K562 (cell line): ENCODE measurements at regions not wholly inside any gene's neighbourhood (a gene's known extent, or its start where the extent isn't known, plus 50 kb on each side); places are given as distances from the start of the nearest gene placed in this dataset.

Experiments used
- ATAC-seq: fragments of 200-7000 bp; cut with Tn5 transposase; 3 replicates; pipeline ENCODE4 v1.9.1; 2020; ENCODE audit warnings: moderate library complexity
- BruUV-seq: library from RNA; stranded (reverse); fragments of 400-500 nt; replicated peaks from 2 replicates; lab custom pipeline; 2021; lab: Mats Ljungman, UMichigan
- CTCF ChIA-PET: fragments of 300-600 bp; formaldehyde crosslinking; extraction: SDS; loops from one replicate; lab custom pipeline; 2021; ENCODE audit warnings: low intra/inter-chr PET ratio; lab: Yijun Ruan, JAX
- POLR2A ChIA-PET: fragments of 300-600, 350-650 bp; sonication (Branson Sonifier 250); formaldehyde crosslinking; extraction: SDS; loops from one replicate; lab custom pipeline; 2021; ENCODE audit warnings: antibody characterized with exemption, inconsistent platforms; lab: Yijun Ruan, JAX
- DNase-seq, 4 experiments: peaks; one replicate each; pipeline versions ENCODE4 v3.0.0 to v3.0.0-alpha.2; 2011 to 2018; ENCODE audit warnings: low spot score in 3 of 4, mixed read lengths in 3 of 4; ENCODE audit errors: extremely low read depth in 1 of 4
- FAIRE-seq: peaks from 2 replicates; lab custom pipeline; 2011; peaks lifted over from hg19 to GRCh38; lab: Jason Lieb, UNC
- H2AFZ ChIP-seq: 2 replicates; pipeline ENCODE4 v1.6.0; 2011; ENCODE audit warnings: low read depth, low read length, control low read depth, inconsistent platforms
- H3K27ac ChIP-seq: fragments of 200-600 bp; 3 replicates; pipeline ENCODE4 v1.8.0; 2011; ENCODE audit warnings: low read depth, mild to moderate bottlenecking, control low read depth, inconsistent platforms, low read length, moderate library complexity, mixed read lengths; ENCODE audit errors: extremely low read depth
- H3K27me3 ChIP-seq, 2 experiments: fragments of 300-600 bp in 1 of 2; 2 replicates in 1 of 2; 3 replicates in 1 of 2; pipeline versions ENCODE4 v1.6.0 to v1.8.0; 2011; ENCODE audit warnings: inconsistent platforms in 2 of 2, low read length in 2 of 2, mild to moderate bottlenecking in 1 of 2, mixed read lengths in 1 of 2, moderate library complexity in 1 of 2; ENCODE audit not compliant: control insufficient read depth in 2 of 2, insufficient read depth in 2 of 2
- H3K36me3 ChIP-seq: fragments of 300-600 bp; 3 replicates; pipeline ENCODE4 v1.8.0; 2011; ENCODE audit warnings: mild to moderate bottlenecking, low read length, inconsistent platforms; ENCODE audit not compliant: control insufficient read depth, insufficient read depth
- H3K4me1 ChIP-seq, 2 experiments: fragments of 200-600 bp in 1 of 2; replicated peaks in 1 of 2; 2 replicates in 1 of 2; 3 replicates in 1 of 2; pipeline versions ENCODE4 v1.5.1 to v1.8.0; 2011; ENCODE audit warnings: inconsistent platforms in 2 of 2, low read length in 2 of 2, mild to moderate bottlenecking in 1 of 2, mixed read lengths in 1 of 2, moderate library complexity in 1 of 2; ENCODE audit not compliant: control insufficient read depth in 2 of 2, insufficient read depth in 2 of 2
- H3K4me2 ChIP-seq: 2 replicates; pipeline ENCODE4 v1.6.1; 2011; ENCODE audit warnings: low read length, control low read depth, inconsistent platforms, mixed read lengths; ENCODE audit not compliant: insufficient read depth
- H3K4me3 ChIP-seq: fragments of 200-600 bp; sonication (generic), shearing (Covaris generic); 2 replicates; pipeline ENCODE4 v1.5.1; 2016; ENCODE audit warnings: control low read depth, inconsistent platforms
- H3K79me2 ChIP-seq: fragments of 200-600 bp; 3 replicates; pipeline ENCODE4 v1.8.0; 2011; ENCODE audit warnings: low read length, inconsistent platforms; ENCODE audit not compliant: control insufficient read depth, insufficient read depth
- H3K9ac ChIP-seq, 2 experiments: 2 replicates each; pipeline versions ENCODE4 v1.6.0 to v1.6.1; 2011; ENCODE audit warnings: low read depth in 2 of 2, low read length in 2 of 2, control low read depth in 1 of 2, inconsistent platforms in 1 of 2, mild to moderate bottlenecking in 1 of 2, mixed read lengths in 1 of 2; ENCODE audit not compliant: insufficient read depth in 1 of 2
- H3K9me1 ChIP-seq: one replicate; pipeline ENCODE4 v1.6.0; 2011; ENCODE audit warnings: inconsistent platforms, mild to moderate bottlenecking, low read length, moderate library complexity; ENCODE audit not compliant: control insufficient read depth, insufficient read depth
- H3K9me3 ChIP-seq: replicated peaks from 2 replicates; pipeline ENCODE4 v1.5.1; 2011; ENCODE audit warnings: low read depth, low read length, inconsistent platforms; ENCODE audit not compliant: control insufficient read depth, insufficient read depth
- H4K20me1 ChIP-seq: replicated peaks from 2 replicates; pipeline ENCODE4 v1.6.1; 2011; ENCODE audit warnings: low read length, inconsistent platforms, mixed read lengths; ENCODE audit not compliant: control insufficient read depth, insufficient read depth
- DPF2 ChIP-seq: fragments of 450-650 bp; IDR thresholded peaks from 2 replicates; pipeline ENCODE4 v1.6.1; 2016
- WGBS: fragments of 100-300 bp; shearing (Covaris generic); methylation state at CpG from one replicate; pipeline ENCODE4 v1.1.6; 2016; ENCODE audit warnings: low coverage, mixed read lengths; ENCODE audit not compliant: insufficient coverage; ENCODE audit errors: missing lambda C conversion rate; 5-methylcytosine and 5-hydroxymethylcytosine counted together
- in situ Hi-C: fragments of 300-500 bp; cut with MboI; formaldehyde crosslinking; loops from 4 replicates; pipeline ENCODE4 v1.15.0; 2018; ENCODE audit warnings: inconsistent platforms, mixed read lengths
- intact Hi-C: fragments of 100-400 bp; cut with micrococcal nuclease; formaldehyde crosslinking; loops from 2 replicates; pipeline ENCODE4 v1.14.2; 2022
- TF ChIP-seq, protein P1 (sequence below), 2 experiments: IDR thresholded peaks in 1 of 2; conservative IDR thresholded peaks in 1 of 2; 2 replicates each; pipeline ENCODE4 v1.6.1; 2016; ENCODE audit warnings: low read depth in 2 of 2, mild to moderate bottlenecking in 1 of 2, missing compliant biosample characterization in 1 of 2, missing genetic modification characterization in 1 of 2, moderate library complexity in 1 of 2
- TF ChIP-seq, protein P2 (sequence below): fragments of 450-650 bp; IDR thresholded peaks from 2 replicates; pipeline ENCODE4 v1.6.1; 2016

DNA sequence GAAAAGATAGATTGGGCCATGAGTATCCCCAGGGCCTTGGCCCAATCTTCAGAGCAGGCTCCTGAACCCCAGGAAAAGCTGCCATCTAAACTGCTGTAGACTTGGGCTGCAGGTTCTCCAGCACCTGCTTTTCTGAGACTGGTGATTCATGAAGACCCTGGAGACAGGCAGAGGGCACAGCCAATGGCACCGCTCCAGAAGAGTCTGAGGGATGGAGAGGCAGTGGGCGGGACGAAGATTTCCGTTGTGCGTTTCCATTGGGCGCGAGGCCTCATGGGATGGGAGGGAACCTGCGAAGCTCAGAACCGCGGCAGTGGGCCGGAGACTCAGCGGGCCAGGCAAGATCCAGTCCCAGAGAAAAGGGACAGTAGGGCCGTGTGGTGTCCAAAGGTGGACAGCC is 375.1 kb downstream of the IPO8 start:
- intact Hi-C loops, result no loop called here
- H4K20me1 ChIP-seq, result no peaks in the 10 kb centered on the region
- H3K4me3 ChIP-seq, result no peak overlapping the region
- ATAC-seq (peak; percentile 40; the same call in 1 of the 3 replicates), FAIRE-seq (no peak), DNase-seq (peak; percentile 6 to 27 (median 17))
- no peaks in the 10 kb centered on the region for H3K9me3 ChIP-seq
- no peaks in the 10 kb centered on the region for H3K9me1 ChIP-seq
- ChIA-PET POLR2A (no interaction called here), CTCF (no interaction called here)
- H3K4me1 ChIP-seq, result no peaks in the 10 kb centered on the region
- 1% methylated on average over 13 of the region's 13 CpGs for WGBS
- H3K79me2 ChIP-seq, result no peaks in the 10 kb centered on the region
- no peak overlapping the region for H3K4me2 ChIP-seq
- BruUV-seq, result no TSS peak
- peaks cover 0 to 14% of the 10 kb centered on the region in 2 experiments; a peak in 2 of 5 replicates for H3K27me3 ChIP-seq
- no peak overlapping the region for H3K27ac ChIP-seq
- no peak overlapping the region for H2AFZ ChIP-seq
- in situ Hi-C loops, result no loop called here
- TF ChIP-seq, protein P1, sequence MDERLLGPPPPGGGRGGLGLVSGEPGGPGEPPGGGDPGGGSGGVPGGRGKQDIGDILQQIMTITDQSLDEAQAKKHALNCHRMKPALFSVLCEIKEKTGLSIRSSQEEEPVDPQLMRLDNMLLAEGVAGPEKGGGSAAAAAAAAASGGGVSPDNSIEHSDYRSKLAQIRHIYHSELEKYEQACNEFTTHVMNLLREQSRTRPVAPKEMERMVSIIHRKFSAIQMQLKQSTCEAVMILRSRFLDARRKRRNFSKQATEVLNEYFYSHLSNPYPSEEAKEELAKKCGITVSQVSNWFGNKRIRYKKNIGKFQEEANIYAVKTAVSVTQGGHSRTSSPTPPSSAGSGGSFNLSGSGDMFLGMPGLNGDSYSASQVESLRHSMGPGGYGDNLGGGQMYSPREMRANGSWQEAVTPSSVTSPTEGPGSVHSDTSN (CRISPR knock-in tag; IDR thresholded peaks at IDR 0.05; ENCODE audit: low read depth), result no peak
- TF ChIP-seq, protein P1 (tag; conservative IDR thresholded peaks at IDR 0.05; ENCODE audit: low read depth), result 0 out of 2 replicates have a peak, but pooled peaks have one; percentile 23
- TF ChIP-seq DPF2, result no peak
- TF ChIP-seq, protein P2, sequence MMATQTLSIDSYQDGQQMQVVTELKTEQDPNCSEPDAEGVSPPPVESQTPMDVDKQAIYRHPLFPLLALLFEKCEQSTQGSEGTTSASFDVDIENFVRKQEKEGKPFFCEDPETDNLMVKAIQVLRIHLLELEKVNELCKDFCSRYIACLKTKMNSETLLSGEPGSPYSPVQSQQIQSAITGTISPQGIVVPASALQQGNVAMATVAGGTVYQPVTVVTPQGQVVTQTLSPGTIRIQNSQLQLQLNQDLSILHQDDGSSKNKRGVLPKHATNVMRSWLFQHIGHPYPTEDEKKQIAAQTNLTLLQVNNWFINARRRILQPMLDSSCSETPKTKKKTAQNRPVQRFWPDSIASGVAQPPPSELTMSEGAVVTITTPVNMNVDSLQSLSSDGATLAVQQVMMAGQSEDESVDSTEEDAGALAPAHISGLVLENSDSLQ, result peak; percentile 83
- TF ChIP-seq, all 486 proteins: peak for 2
- H3K9ac ChIP-seq, result no peak overlapping the region
- no peaks in the 10 kb centered on the region for H3K36me3 ChIP-seq
